ENCODE measurements at regions not wholly inside any gene's neighbourhood (a gene's known extent, or its start where the extent isn't known, plus 50 kb on each side); places are given as distances from the start of the nearest gene placed in this dataset.
"Not testable (repeated sequence)": the region's sequence is repeated elsewhere in the genome, so short reads cannot be mapped to it uniquely, and the experiment has no call there.

GRCh38 chr9:78172610-78173009, 63.3 kb upstream of the CEP78 start:
- H3K36me3 ChIP-seq (ENCODE audit: control insufficient read depth in 2 of 2, insufficient read depth in 2 of 2, low read length in 1 of 2); H3K27ac ChIP-seq (ENCODE audit: low read depth in 1 of 2, low read length in 1 of 2); H3K4me1 ChIP-seq (ENCODE audit: control insufficient read depth in 2 of 2, insufficient read depth in 2 of 2, low read length in 2 of 2); H3K4me3 ChIP-seq (ENCODE audit: low read length in 2 of 2); H3K27me3 ChIP-seq (ENCODE audit: control insufficient read depth in 2 of 2, insufficient read depth in 1 of 2, low read length in 1 of 2); H3K9me3 ChIP-seq (ENCODE audit: control insufficient read depth in 2 of 2, insufficient read depth in 1 of 2, low read length in 1 of 2); DNase-seq (ENCODE audit: low read depth in 6 of 9, low spot score in 9 of 9): not testable (repeated sequence)
- 99% methylated on average over 6 of the region's 6 CpGs for WGBS

- H3K27ac ChIP-seq (ENCODE audit: low read depth in 1 of 2, low read length in 1 of 2): no peak overlapping the region
- no peak overlapping the region for H3K4me3 ChIP-seq (ENCODE audit: low read length in 2 of 2)
- H3K27me3 ChIP-seq (ENCODE audit: control insufficient read depth in 2 of 2, insufficient read depth in 1 of 2, low read length in 1 of 2): no peaks in the 10 kb centered on the region
- H3K4me1 ChIP-seq (ENCODE audit: control insufficient read depth in 2 of 2, insufficient read depth in 2 of 2, low read length in 2 of 2): no peaks in the 10 kb centered on the region
- DNase-seq (ENCODE audit: low read depth in 6 of 9, low spot score in 9 of 9): no peak
- 97% methylated on average over 1 of the region's 1 CpG for WGBS
- H3K36me3 ChIP-seq (ENCODE audit: control insufficient read depth in 2 of 2, insufficient read depth in 2 of 2, low read length in 1 of 2): no peaks in the 10 kb centered on the region
- H3K9me3 ChIP-seq (ENCODE audit: control insufficient read depth in 2 of 2, insufficient read depth in 1 of 2, low read length in 1 of 2): no peaks in the 10 kb centered on the region
Measured at GRCh38 chr9:78171651-78172050, 64.2 kb upstream of the CEP78 start.

- H3K4me1 ChIP-seq (ENCODE audit: control insufficient read depth in 2 of 2, insufficient read depth in 2 of 2, low read length in 2 of 2): no peaks in the 10 kb centered on the region
- H3K27me3 ChIP-seq (ENCODE audit: control insufficient read depth in 2 of 2, insufficient read depth in 1 of 2, low read length in 1 of 2): no peaks in the 10 kb centered on the region
- no peak overlapping the region for H3K27ac ChIP-seq (ENCODE audit: low read depth in 1 of 2, low read length in 1 of 2)
- WGBS: 96% methylated on average over 6 of the region's 6 CpGs
- H3K9me3 ChIP-seq (ENCODE audit: control insufficient read depth in 2 of 2, insufficient read depth in 1 of 2, low read length in 1 of 2): no peaks in the 10 kb centered on the region
- no peak overlapping the region for H3K4me3 ChIP-seq (ENCODE audit: low read length in 2 of 2)
- no peaks in the 10 kb centered on the region for H3K36me3 ChIP-seq (ENCODE audit: control insufficient read depth in 2 of 2, insufficient read depth in 2 of 2, low read length in 1 of 2)
- no peak for DNase-seq (ENCODE audit: low read depth in 6 of 9, low spot score in 9 of 9)
Measured at GRCh38 chr9:78169125-78169524, 66.8 kb upstream of the CEP78 start.

- no peak overlapping the region for H3K27ac ChIP-seq (ENCODE audit: low read depth in 1 of 2, low read length in 1 of 2)
- 89% methylated on average over 2 of the region's 2 CpGs for WGBS
- H3K27me3 ChIP-seq (ENCODE audit: control insufficient read depth in 2 of 2, insufficient read depth in 1 of 2, low read length in 1 of 2): no peaks in the 10 kb centered on the region
- DNase-seq (ENCODE audit: low read depth in 6 of 9, low spot score in 9 of 9): no peak
- H3K4me1 ChIP-seq (ENCODE audit: control insufficient read depth in 2 of 2, insufficient read depth in 2 of 2, low read length in 2 of 2): no peaks in the 10 kb centered on the region
- no peaks in the 10 kb centered on the region for H3K9me3 ChIP-seq (ENCODE audit: control insufficient read depth in 2 of 2, insufficient read depth in 1 of 2, low read length in 1 of 2)
- H3K36me3 ChIP-seq (ENCODE audit: control insufficient read depth in 2 of 2, insufficient read depth in 2 of 2, low read length in 1 of 2): no peaks in the 10 kb centered on the region
- no peak overlapping the region for H3K4me3 ChIP-seq (ENCODE audit: low read length in 2 of 2)
Measured at GRCh38 chr9:78167356-78167755, 68.5 kb upstream of the CEP78 start.

GRCh38 chr9:78163834-78164233, 72.0 kb upstream of the CEP78 start:
- H3K27me3 ChIP-seq (ENCODE audit: control insufficient read depth in 2 of 2, insufficient read depth in 1 of 2, low read length in 1 of 2): no peaks in the 10 kb centered on the region
- no peak for DNase-seq (ENCODE audit: low read depth in 6 of 9, low spot score in 9 of 9)
- no peaks in the 10 kb centered on the region for H3K9me3 ChIP-seq (ENCODE audit: control insufficient read depth in 2 of 2, insufficient read depth in 1 of 2, low read length in 1 of 2)
- no peaks in the 10 kb centered on the region for H3K36me3 ChIP-seq (ENCODE audit: control insufficient read depth in 2 of 2, insufficient read depth in 2 of 2, low read length in 1 of 2)
- 96% methylated on average over 2 of the region's 2 CpGs for WGBS
- H3K27ac ChIP-seq (ENCODE audit: low read depth in 1 of 2, low read length in 1 of 2): no peak overlapping the region
- no peaks in the 10 kb centered on the region for H3K4me1 ChIP-seq (ENCODE audit: control insufficient read depth in 2 of 2, insufficient read depth in 2 of 2, low read length in 2 of 2)
- no peak overlapping the region for H3K4me3 ChIP-seq (ENCODE audit: low read length in 2 of 2)

DNA sequence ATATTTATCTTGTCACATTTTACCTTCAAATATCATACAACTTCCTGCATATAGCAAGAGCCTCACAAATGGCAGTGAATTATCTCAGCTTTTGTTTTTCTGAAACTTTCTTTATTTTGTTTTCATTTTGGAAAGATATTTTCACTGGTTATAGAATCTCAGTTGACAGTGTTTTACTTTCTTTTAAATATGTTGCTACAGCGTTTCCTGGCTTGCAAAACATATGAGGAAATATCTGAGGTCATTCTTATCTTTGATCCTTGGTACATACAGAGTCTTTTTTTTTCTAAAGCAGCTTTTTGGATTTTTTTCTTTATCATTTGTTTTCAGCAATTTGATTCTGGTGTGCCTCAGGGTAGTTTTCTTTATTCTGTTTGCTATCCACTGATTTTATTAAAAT, 77.6 kb upstream of the CEP78 start:
- Histone ChIP-seq H3K4me1 (ENCODE audit: control insufficient read depth in 2 of 2, insufficient read depth in 2 of 2, low read length in 2 of 2) (no peaks in the 10 kb centered on the region), H3K36me3 (ENCODE audit: control insufficient read depth in 2 of 2, insufficient read depth in 2 of 2, low read length in 1 of 2) (no peaks in the 10 kb centered on the region), H3K4me3 (ENCODE audit: low read length in 2 of 2) (no peak overlapping the region), H3K9me3 (ENCODE audit: control insufficient read depth in 2 of 2, insufficient read depth in 1 of 2, low read length in 1 of 2) (no peaks in the 10 kb centered on the region), H3K27me3 (ENCODE audit: control insufficient read depth in 2 of 2, insufficient read depth in 1 of 2, low read length in 1 of 2) (no peaks in the 10 kb centered on the region), H3K27ac (ENCODE audit: low read depth in 1 of 2, low read length in 1 of 2) (no peak overlapping the region)
- WGBS: 82% methylated on average over 1 of the region's 1 CpG
- no peak for DNase-seq (ENCODE audit: low read depth in 6 of 9, low spot score in 9 of 9)

- Histone ChIP-seq H3K36me3 (ENCODE audit: control insufficient read depth in 2 of 2, insufficient read depth in 2 of 2, low read length in 1 of 2) (no peaks in the 10 kb centered on the region), H3K27ac (ENCODE audit: low read depth in 1 of 2, low read length in 1 of 2) (no peak overlapping the region), H3K4me3 (ENCODE audit: low read length in 2 of 2) (no peak overlapping the region), H3K27me3 (ENCODE audit: control insufficient read depth in 2 of 2, insufficient read depth in 1 of 2, low read length in 1 of 2) (no peaks in the 10 kb centered on the region), H3K4me1 (ENCODE audit: control insufficient read depth in 2 of 2, insufficient read depth in 2 of 2, low read length in 2 of 2) (no peaks in the 10 kb centered on the region), H3K9me3 (ENCODE audit: control insufficient read depth in 2 of 2, insufficient read depth in 1 of 2, low read length in 1 of 2) (peaks cover 0 to 5% of the 10 kb centered on the region in 2 donors)
- no peak for DNase-seq (ENCODE audit: low read depth in 6 of 9, low spot score in 9 of 9)
- 99% methylated on average over 20 of the region's 20 CpGs for WGBS
Measured at GRCh38 chr9:78150983-78151356, 84.9 kb upstream of the CEP78 start.

DNA sequence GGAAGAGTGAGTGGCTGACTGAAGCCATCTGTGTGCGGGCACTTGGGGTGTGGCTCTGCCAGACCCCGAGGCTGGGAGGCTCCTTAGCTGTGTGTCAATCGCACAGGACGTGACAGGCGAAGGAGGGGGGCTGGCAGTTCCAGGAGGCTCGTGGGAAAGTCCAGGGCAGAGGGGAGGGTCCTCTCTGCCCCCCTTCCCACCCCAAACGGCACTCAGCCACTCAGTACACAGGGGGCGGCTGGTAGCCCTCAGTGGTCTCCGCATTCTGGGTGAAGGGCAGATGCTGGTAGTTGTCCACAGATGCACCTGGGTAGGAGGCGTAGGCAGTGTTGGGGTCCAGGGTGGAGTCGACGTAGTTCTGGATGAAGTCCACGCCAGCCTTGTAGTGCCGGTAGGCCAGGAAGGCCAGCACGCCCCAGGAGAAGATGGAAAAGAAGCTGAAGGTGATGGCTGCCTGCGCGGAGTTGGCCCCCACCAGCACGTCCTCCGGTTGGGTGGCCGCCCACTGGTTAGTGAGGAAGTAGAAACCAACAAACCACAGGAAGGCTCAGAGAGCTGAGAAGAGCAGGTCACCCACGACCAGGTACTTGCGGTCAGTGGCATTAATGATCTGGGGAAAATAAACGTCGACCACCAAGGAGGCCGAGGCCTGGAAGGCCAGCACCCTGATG, 85.4 kb upstream of the CEP78 start:
- 95% methylated on average over 25 of the region's 25 CpGs for WGBS
- Histone ChIP-seq H3K27me3 (ENCODE audit: control insufficient read depth in 2 of 2, insufficient read depth in 1 of 2, low read length in 1 of 2) (no peaks in the 10 kb centered on the region), H3K9me3 (ENCODE audit: control insufficient read depth in 2 of 2, insufficient read depth in 1 of 2, low read length in 1 of 2) (peaks cover 0 to 5% of the 10 kb centered on the region in 2 donors), H3K27ac (ENCODE audit: low read depth in 1 of 2, low read length in 1 of 2) (no peak overlapping the region), H3K36me3 (ENCODE audit: control insufficient read depth in 2 of 2, insufficient read depth in 2 of 2, low read length in 1 of 2) (no peaks in the 10 kb centered on the region), H3K4me1 (ENCODE audit: control insufficient read depth in 2 of 2, insufficient read depth in 2 of 2, low read length in 2 of 2) (no peaks in the 10 kb centered on the region), H3K4me3 (ENCODE audit: low read length in 2 of 2) (no peak overlapping the region)
- no peak for DNase-seq (ENCODE audit: low read depth in 6 of 9, low spot score in 9 of 9)

- no peak for DNase-seq (ENCODE audit: low read depth in 6 of 9, low spot score in 9 of 9)
- 88% methylated on average over 9 of the region's 9 CpGs for WGBS
Measured at GRCh38 chr9:78149702-78150291, 86.1 kb upstream of the CEP78 start.

More at GRCh38 chr9:78149702-78150291, 86.1 kb upstream of the CEP78 start:
- no peaks in the 10 kb centered on the region for H3K36me3 ChIP-seq (ENCODE audit: control insufficient read depth in 2 of 2, insufficient read depth in 2 of 2, low read length in 1 of 2)
- no peak overlapping the region for H3K27ac ChIP-seq (ENCODE audit: low read depth in 1 of 2, low read length in 1 of 2)
- H3K9me3 ChIP-seq (ENCODE audit: control insufficient read depth in 2 of 2, insufficient read depth in 1 of 2, low read length in 1 of 2): peaks cover 0 to 5% of the 10 kb centered on the region in 2 donors
- no peaks in the 10 kb centered on the region for H3K27me3 ChIP-seq (ENCODE audit: control insufficient read depth in 2 of 2, insufficient read depth in 1 of 2, low read length in 1 of 2)
- no peak overlapping the region for H3K4me3 ChIP-seq (ENCODE audit: low read length in 2 of 2)
- no peaks in the 10 kb centered on the region for H3K4me1 ChIP-seq (ENCODE audit: control insufficient read depth in 2 of 2, insufficient read depth in 2 of 2, low read length in 2 of 2)

All from thymus (tissue), 11 donors.